Hepatocyte (in vitro differentiated cells): ENCODE measurements at regions not wholly inside any gene's neighbourhood (a gene's known extent, or its start where the extent isn't known, plus 50 kb on each side); places are given as distances from the start of the nearest gene placed in this dataset.

Source experiments
- CTCF ChIP-seq: fragments of 200-600 bp; sonication (generic); IDR thresholded peaks from 2 replicates; pipeline ENCODE4 v1.5.1; 2016; ENCODE audit warnings: antibody characterized with exemption, mild to moderate bottlenecking; ENCODE audit not compliant: poor library complexity
- EZH2 ChIP-seq: fragments of 200-600 bp; sonication (generic); IDR thresholded peaks from 2 replicates; pipeline ENCODE4 v1.6.1; 2016; ENCODE audit warnings: antibody characterized with exemption, mild to moderate bottlenecking, borderline replicate concordance
- EZH2phosphoT487 ChIP-seq: fragments of 200-600 bp; sonication (generic); IDR thresholded peaks from one replicate; pipeline ENCODE4 v1.6.1; 2018; ENCODE audit warnings: antibody characterized with exemption, mild to moderate bottlenecking, low read depth, moderate library complexity; ENCODE audit not compliant: unreplicated experiment, severe bottlenecking

GRCh38 chr2:14459786-14460325, 172.7 kb upstream of the LRATD1 start:
- TF ChIP-seq CTCF (no peak), EZH2 (no peak), EZH2phosphoT487 (no peak)
